HT-29 (cell line): ENCODE measurements at regions not wholly inside any gene's neighbourhood (a gene's known extent, or its start where the extent isn't known, plus 50 kb on each side); places are given as distances from the start of the nearest gene placed in this dataset.
A peak's percentile ranks its signal among the peaks of the same experiment; 100 is the strongest.
"Not testable (repeated sequence)": the region's sequence is repeated elsewhere in the genome, so short reads cannot be mapped to it uniquely, and the experiment has no call there.

Source experiments
- DNase-seq: peaks from one replicate; pipeline ENCODE4 v3.0.0-alpha.2; 2015; ENCODE audit warnings: low spot score

- no peak for DNase-seq
Observed at GRCh38 chr7:106562711-106563366, 98.1 kb downstream of the CCDC71L start.

DNA sequence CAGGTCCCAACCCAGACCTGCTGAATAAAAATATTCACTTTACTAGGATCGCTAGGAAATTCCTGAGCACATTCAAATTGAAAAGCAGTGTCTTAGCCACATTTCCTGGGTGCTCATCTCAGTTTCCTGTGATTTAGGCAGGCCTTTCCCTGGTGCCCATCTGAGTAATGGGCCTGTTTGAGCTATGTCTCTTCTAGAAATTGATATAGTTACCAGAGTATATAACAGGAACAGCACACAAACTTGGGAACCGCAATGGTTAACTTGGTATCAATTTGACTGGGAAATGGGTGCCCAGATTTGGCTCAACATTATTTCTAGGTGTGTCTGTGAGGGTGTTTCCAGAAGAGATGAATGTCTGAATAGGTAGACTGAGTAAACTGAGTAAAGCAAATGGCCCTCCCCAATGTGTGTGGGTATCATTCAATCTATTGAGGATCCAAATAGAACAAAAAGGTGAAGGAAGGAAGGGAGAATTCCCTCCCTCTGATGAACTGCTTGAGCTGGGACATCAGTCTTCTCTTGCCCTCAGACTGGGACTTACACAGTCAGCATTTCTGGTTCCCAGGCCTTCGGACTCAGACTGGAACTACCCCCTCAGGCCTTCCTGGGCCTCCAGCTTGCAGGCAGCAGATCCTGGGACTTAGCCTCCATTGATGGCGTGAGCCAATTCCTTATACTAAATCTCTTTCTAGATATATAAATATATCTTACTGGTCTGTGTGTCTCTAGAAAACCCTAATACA lies 99.1 kb downstream of the CCDC71L start:
- no peak for DNase-seq

- DNase-seq: no peak
Observed at GRCh38 chr7:106561151-106561550, 99.8 kb downstream of the CCDC71L start.

GRCh38 chr7:106560482-106560881 lies 100.5 kb downstream of the CCDC71L start:
- no peak for DNase-seq

DNA sequence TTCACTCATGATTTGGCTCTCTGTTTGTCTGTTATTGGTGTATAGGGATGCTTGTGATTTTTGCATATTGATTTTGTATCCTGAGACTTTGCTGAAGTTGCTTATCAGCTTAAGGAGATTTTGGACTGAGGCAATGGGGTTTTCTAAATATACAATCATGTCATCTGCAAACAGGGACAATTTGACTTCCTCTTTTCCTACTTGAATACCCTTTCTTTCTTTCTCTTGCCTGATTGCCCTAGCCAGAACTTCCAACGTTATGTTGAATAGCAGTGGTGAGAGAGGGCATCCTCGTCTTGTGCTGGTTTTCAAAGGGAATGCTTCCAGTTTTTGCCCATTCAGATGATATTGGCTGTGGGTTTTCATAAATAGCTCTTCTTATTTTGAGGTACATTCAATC lies 104.7 kb downstream of the CCDC71L start:
- not testable (repeated sequence) for DNase-seq

DNA sequence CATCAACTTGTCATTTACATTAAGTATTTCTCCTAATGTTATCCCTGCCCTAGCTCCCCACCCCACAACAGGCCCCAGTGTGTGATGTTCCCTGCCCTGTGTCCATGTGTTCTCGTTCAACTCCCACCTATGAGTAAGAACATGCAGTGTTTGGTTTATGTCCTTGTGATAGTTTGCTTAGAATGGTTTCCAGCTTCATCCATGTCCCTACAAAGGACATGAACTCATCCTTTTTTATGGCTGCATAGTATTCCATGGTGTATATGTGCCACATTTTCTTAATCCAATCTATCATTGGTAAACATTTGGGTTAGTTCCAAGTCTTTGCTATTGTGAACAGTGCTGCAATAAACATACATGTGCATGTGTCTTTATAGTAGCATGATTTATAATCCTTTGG lies 106.3 kb downstream of the CCDC71L start:
- DNase-seq: not testable (repeated sequence)

DNA sequence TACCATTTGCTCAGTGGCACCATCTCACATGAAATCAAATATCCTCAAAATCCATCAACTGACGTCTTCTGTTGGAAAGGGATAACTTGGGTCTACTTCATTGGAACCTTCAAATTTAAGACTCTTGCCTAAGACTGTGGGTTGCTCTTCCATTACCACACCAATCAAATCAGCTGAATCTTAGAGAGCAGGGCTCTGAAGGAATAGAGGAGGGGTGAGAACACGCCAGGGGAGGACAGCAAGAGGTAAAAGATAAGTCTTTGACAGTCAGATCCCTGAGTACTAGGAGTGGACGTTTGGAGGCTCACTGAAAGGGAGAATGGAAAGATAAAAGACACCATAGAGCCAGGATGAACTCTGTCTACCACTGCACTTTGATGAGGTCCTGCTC lies 107.5 kb downstream of the CCDC71L start:
- DNase-seq: no peak

DNA sequence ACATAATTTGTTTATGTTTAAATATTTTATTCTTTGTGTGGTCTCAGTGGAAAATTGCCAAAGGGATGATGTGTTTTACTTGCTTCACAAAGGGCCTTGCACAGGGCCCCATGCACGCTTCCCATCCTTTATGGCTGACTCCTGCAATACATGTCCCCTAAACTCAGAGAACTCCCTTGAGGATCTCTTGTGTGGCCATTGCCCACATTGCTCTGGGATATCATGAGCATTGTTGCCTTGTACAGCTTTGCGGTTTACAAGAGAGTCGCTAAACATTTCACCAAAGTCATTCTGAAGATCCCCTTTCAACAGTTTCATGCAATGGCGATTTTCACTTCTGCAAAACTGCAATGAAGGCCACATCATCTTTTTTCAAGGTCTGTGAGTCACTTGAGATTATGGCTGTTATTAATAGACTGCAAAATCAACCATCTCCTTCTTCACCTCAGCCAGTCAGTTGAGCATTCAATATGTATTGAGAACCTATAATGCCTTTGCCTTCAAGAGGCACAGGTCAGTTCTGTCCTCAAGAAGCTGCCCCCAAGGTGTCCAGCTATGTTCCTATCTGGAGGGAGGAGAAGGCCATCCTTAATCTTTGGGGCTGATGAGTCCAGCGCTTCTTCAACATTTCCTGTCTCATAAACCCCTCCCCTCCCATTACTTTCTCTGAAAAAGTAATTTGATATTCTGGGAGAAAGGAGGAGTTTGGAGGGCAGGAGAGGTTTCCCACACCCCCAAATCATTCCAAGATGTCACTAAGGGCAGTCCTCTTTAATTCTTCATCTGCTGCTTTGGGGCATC lies 108.1 kb downstream of the CCDC71L start:
- no peak for DNase-seq

DNA sequence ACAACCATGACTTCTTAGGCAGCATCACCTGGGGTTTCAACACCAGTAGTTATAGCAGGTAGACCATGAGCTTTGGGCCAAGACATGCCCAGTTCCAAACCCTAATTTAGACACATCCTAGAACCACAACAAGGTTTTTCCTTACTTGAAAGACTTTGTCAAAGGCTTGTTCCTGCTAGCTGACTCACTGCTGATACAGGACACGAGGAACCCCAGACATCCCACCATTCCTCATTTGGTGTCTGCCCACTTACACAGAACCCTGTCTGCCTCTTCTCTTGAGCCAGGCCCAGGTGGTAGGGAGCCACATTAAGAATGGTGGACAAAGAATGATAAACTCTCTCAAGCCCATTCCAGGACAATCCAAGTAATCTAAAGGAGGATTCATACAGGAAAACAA lies 109.0 kb downstream of the CCDC71L start:
- no peak for DNase-seq

- no peak for DNase-seq
Observed at GRCh38 chr7:106548491-106548890, 112.5 kb downstream of the CCDC71L start.

DNA sequence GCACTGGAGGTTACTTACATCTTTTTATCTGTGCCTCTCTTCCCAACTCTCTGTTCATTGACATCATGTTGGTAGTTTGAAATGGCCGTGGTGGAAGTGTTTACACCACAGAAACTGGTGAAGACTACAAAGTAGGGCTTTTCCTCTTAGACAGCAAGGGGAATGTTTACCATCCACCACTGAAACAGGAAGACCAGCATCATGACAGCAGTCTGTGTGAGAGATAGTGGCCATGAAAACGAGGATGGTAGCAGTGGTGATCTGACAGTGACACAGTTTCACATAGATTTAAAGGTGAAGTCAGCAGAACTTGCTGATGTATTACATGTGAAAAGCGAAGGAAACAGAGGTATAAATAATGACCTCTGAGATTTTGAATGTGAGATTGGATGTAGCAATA lies 115.7 kb downstream of the CCDC71L start:
- DNase-seq: no peak

GRCh38 chr7:106543221-106543757 lies 117.7 kb downstream of the CCDC71L start:
- no peak for DNase-seq

- DNase-seq: peak; percentile 81
Observed at GRCh38 chr7:106542550-106543220, 118.3 kb downstream of the CCDC71L start.

- no peak for DNase-seq
Observed at GRCh38 chr7:106538638-106539037, 122.3 kb downstream of the CCDC71L start.

DNA sequence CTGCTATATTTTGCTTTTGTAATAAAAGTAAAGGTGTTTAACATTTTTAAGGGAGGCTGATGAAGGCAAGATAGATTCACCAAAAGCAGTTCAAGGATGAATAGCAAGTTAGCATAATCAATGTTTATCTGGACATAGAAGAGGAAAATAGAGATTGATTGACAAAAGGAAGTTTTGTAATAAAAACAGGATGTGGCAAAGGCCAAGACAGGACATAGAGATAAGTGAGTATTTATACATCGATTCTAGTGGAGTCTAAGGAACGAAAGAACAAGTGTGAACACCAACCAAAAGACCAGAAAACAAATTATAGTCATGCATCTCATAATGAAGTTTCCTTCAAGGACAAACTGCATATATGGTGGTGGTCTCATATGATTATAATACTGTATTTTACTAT lies 123.8 kb downstream of the CCDC71L start:
- DNase-seq: no peak

DNA sequence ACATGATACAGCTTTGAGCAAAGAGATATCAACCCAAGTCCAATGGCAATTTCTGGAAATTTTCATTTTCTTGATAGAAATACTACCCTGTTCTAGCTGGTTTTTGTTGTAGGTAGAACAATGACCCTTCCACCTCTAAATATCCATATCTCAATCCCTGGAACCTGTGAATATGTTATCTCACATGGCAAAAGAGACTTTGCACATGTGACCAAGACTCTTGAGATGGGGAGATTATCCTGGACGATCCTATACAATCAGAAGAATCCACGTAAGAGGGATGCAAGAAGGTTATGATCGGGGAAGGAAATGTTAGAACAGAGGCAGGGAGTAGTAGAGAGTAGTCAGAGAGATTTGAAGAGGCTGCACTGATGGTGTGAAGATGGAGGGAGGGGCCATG lies 124.9 kb downstream of the CCDC71L start:
- DNase-seq: no peak

GRCh38 chr7:106535234-106535932 lies 125.6 kb downstream of the CCDC71L start:
- DNase-seq: no peak

GRCh38 chr7:106534271-106534846 lies 126.6 kb downstream of the CCDC71L start:
- no peak for DNase-seq

DNA sequence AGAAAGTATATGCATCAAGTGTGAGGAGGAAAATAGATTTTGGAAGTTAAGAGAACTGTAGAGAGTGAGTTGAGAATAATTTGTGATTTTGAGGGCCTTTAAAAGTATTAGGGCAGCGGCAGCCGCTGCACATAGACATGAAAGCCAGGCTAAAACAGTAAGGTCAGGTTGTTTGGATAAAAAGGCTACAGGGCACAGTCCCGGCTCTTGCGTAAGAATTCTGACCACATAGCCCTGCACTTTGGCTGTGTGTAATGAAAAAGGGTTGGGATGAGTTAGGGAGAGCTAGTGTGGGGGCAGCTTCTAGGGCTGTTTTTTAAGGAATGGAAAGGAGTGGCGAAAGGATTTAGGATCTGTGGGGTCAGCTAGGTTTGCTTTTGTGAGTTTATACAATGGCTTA lies 130.8 kb downstream of the CCDC71L start:
- DNase-seq: not testable (repeated sequence)

GRCh38 chr7:106526617-106527016 lies 134.3 kb downstream of the CCDC71L start:
- DNase-seq: not testable (repeated sequence)

- DNase-seq: no peak
Observed at GRCh38 chr7:106524690-106525059, 136.3 kb downstream of the CCDC71L start.
